IPS DF 6.9 (cell line): ENCODE measurements at regions not wholly inside any gene's neighbourhood (a gene's known extent, or its start where the extent isn't known, plus 50 kb on each side); places are given as distances from the start of the nearest gene placed in this dataset.

ENCODE experiments used
- DNase-seq: peaks from one replicate; pipeline ENCODE4 v3.0.0-alpha.2; 2013; ENCODE audit warnings: low read depth, low spot score
- H3K27ac ChIP-seq: one replicate; pipeline ENCODE4 v1.5.1; 2013; ENCODE audit warnings: low read length, control low read depth
- H3K27me3 ChIP-seq: 2 replicates; pipeline ENCODE4 v1.6.1; 2013; ENCODE audit warnings: mild to moderate bottlenecking, low read length; ENCODE audit not compliant: control insufficient read depth, insufficient read depth
- H3K36me3 ChIP-seq: 2 replicates; pipeline ENCODE4 v1.6.1; 2013; ENCODE audit warnings: low read length; ENCODE audit not compliant: control insufficient read depth, insufficient read depth
- H3K4me1 ChIP-seq: 2 replicates; pipeline ENCODE4 v1.6.1; 2013; ENCODE audit warnings: low read length; ENCODE audit not compliant: control insufficient read depth, insufficient read depth
- H3K4me3 ChIP-seq: 2 replicates; pipeline ENCODE4 v1.5.1; 2013; ENCODE audit warnings: mild to moderate bottlenecking, low read length
- H3K9me3 ChIP-seq: 2 replicates; pipeline ENCODE4 v1.6.1; 2013; ENCODE audit warnings: low read length, inconsistent platforms; ENCODE audit not compliant: control insufficient read depth, insufficient read depth
- WGBS: extraction: QIAGEN DNeasy Blood & Tissue Kit; methylation state at CpG from one replicate; pipeline ENCODE4 v1.1.7; 2013; ENCODE audit warnings: mixed read lengths, missing lambda C conversion rate; ENCODE audit not compliant: insufficient read length, insufficient coverage; 5-methylcytosine and 5-hydroxymethylcytosine counted together

DNA sequence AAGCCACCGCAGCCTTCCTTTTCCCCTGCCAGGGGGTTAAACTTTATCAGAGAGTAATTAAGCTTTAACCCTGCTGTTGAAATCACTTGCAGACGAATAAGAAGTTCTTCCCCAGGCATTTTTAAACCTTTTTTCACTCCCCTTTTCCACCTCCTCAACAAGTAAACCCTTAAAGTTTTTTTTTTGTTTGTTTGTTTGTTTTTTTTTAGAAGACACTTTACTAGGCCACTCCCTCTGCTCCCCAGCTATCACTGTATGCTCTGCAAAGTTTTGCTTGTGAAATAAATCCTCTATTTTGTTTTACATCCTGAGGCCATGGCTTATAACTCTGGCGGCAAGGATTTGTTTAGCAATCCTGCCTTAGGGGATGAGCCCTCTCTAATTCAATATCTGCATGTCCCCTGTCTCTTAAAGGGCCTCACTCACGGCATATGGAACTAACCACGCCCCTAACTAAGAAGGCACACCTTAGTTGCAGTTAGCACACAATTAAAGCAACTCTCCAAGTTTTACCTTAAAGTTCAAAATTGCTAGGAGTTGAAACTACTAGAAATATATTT is 1354.7 kb upstream of the LRRTM3 start:
- peaks cover 2% of the 10 kb centered on the region; the same call in 1 of the 2 replicates for H3K36me3 ChIP-seq
- DNase-seq = no peak
- H3K4me1 ChIP-seq = no peaks in the 10 kb centered on the region
- peak overlapping the region; percentile 66; the same call in 1 of the 2 replicates for H3K4me3 ChIP-seq
- H3K9me3 ChIP-seq = no peaks in the 10 kb centered on the region
- H3K27me3 ChIP-seq = no peaks in the 10 kb centered on the region
- no CpG with 5 or more reads among the region's 5 CpGs for WGBS
- H3K27ac ChIP-seq = no peak overlapping the region

- no peaks in the 10 kb centered on the region for H3K4me1 ChIP-seq
- WGBS = no CpG with 5 or more reads among the region's 5 CpGs
- H3K9me3 ChIP-seq = no peaks in the 10 kb centered on the region; the same call in 1 of the 2 replicates
- peaks cover 6% of the 10 kb centered on the region; the same call in 1 of the 2 replicates for H3K36me3 ChIP-seq
- no peak for DNase-seq
- no peak overlapping the region for H3K4me3 ChIP-seq
- no peak overlapping the region for H3K27ac ChIP-seq
- H3K27me3 ChIP-seq = no peaks in the 10 kb centered on the region
Measured at GRCh38 chr10:65581426-65582026, 1344.3 kb upstream of the LRRTM3 start.

DNA sequence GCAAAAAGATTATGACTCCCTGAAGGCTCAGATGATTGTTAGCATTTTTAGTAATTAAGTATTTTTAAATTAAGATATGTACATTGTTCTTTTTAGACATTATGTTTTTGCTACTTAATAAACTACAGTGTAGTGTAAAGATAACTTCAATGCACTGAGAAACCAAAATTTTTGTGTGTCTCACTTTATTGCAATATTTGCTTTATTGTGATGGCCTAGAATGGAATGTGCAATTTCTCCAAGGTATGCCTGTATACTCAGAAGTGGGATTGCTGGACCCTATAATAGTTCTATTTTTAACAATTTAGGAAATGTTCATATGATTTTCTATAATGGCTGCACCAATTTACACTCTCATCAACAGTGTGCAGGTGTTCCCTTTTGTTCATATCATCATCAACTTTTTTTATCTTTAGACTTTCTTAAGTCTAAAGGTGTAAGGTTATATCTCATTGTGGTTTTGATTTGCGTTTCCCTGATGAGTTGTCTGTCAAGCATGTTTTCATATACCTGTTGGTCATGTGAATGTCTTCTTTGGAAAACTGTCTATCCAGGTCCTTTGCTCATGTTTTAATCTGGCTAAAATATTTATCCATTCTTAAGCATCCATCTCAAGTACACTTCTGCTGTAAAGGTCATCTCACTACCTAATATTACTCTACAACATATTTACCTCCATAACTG is 1323.5 kb upstream of the LRRTM3 start:
- DNase-seq = no peak
- H3K4me1 ChIP-seq = no peaks in the 10 kb centered on the region
- H3K27me3 ChIP-seq = no peaks in the 10 kb centered on the region
- H3K9me3 ChIP-seq = no peaks in the 10 kb centered on the region
- no peaks in the 10 kb centered on the region for H3K36me3 ChIP-seq
- H3K4me3 ChIP-seq = no peak overlapping the region
- no CpG with 5 or more reads among the region's 1 CpG for WGBS
- no peak overlapping the region for H3K27ac ChIP-seq

DNA sequence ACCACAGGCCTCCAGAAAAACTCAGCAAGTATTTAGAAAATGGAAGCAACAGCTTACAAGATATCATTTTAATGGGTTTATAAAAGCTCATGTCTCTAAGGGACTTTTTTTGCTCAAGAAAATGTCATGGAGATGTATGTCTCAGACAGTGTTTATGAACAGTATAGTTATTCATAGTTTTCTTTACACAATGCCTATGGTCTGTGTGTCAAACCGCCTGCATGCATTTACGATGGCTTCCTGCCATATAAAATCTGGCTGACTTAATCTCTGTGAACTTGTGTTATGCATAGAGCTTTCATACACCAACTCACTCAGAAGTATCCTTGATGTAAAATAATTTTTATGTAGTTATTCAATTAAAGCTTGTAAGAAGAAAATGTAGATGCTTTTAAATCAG is 1314.2 kb upstream of the LRRTM3 start:
- H3K4me1 ChIP-seq = no peaks in the 10 kb centered on the region
- no CpG with 5 or more reads among the region's 2 CpGs for WGBS
- no peak overlapping the region for H3K4me3 ChIP-seq
- no peak overlapping the region for H3K27ac ChIP-seq
- H3K9me3 ChIP-seq = no peaks in the 10 kb centered on the region
- H3K36me3 ChIP-seq = no peaks in the 10 kb centered on the region
- no peaks in the 10 kb centered on the region for H3K27me3 ChIP-seq
- no peak for DNase-seq

- Histone ChIP-seq H3K27me3 (no peaks in the 10 kb centered on the region), H3K4me1 (no peaks in the 10 kb centered on the region), H3K4me3 (no peak overlapping the region), H3K27ac (no peak overlapping the region), H3K9me3 (no peaks in the 10 kb centered on the region), H3K36me3 (no peaks in the 10 kb centered on the region)
- no CpG with 5 or more reads among the region's 2 CpGs for WGBS
- no peak for DNase-seq
Measured at GRCh38 chr10:65614956-65615565, 1310.8 kb upstream of the LRRTM3 start.

DNA sequence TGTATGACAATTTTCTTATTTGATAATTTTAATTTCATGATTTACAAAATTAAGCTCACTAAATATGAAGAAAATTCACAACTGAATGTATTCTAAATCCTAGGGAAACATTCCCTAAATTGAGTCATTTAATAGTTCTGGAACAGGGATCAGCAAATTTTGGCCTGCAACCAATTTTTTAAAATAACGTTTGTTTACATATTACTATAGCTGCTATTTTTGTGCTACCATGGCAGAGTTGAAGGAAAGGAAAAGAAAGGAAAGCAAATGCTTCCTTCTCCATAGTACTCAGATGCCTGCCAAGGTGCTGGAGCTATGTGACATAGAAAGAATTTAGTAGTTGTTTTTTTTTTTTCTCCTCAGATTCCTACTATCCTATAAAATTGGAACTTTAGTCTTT is 1307.7 kb upstream of the LRRTM3 start:
- no peak for DNase-seq
- Histone ChIP-seq H3K4me1 (no peaks in the 10 kb centered on the region), H3K27me3 (no peaks in the 10 kb centered on the region), H3K27ac (no peak overlapping the region), H3K36me3 (no peaks in the 10 kb centered on the region), H3K9me3 (no peaks in the 10 kb centered on the region), H3K4me3 (no peak overlapping the region)
- WGBS = no CpG with 5 or more reads among the region's 1 CpG

GRCh38 chr10:65620404-65621048 is 1305.3 kb upstream of the LRRTM3 start:
- Histone ChIP-seq H3K9me3 (no peaks in the 10 kb centered on the region), H3K4me1 (no peaks in the 10 kb centered on the region), H3K36me3 (no peaks in the 10 kb centered on the region), H3K4me3 (no peak overlapping the region), H3K27ac (no peak overlapping the region), H3K27me3 (no peaks in the 10 kb centered on the region)
- no CpG with 5 or more reads among the region's 5 CpGs for WGBS
- no peak for DNase-seq

DNA sequence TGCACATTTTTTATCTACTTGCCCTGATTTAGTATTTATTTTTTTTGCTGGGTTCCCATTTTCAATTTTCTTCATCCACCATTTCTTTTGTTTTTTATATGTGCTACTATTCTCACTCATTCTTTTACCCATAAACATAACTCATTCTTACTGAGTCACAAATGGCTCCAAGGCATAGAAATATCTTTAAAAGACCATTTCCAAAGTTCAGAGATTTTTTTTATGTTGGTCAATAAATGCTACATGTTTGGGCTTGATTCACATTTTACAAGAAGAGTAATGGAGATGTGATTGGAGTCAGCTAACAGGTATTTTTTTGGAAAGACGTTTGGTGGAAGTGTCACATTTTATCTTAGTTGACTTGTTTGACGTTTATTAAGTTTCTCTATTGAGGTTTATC is 1303.2 kb upstream of the LRRTM3 start:
- H3K4me1 ChIP-seq = no peaks in the 10 kb centered on the region
- WGBS = 100% methylated on average over 1 of the region's 2 CpGs
- H3K27ac ChIP-seq = no peak overlapping the region
- H3K27me3 ChIP-seq = no peaks in the 10 kb centered on the region
- DNase-seq = no peak
- no peaks in the 10 kb centered on the region for H3K9me3 ChIP-seq
- H3K4me3 ChIP-seq = no peak overlapping the region
- no peaks in the 10 kb centered on the region for H3K36me3 ChIP-seq

GRCh38 chr10:65628493-65629139 is 1297.2 kb upstream of the LRRTM3 start:
- no CpG with 5 or more reads among the region's 6 CpGs for WGBS
- DNase-seq = no peak
- Histone ChIP-seq H3K4me3 (no peak overlapping the region), H3K36me3 (no peaks in the 10 kb centered on the region), H3K9me3 (no peaks in the 10 kb centered on the region), H3K27me3 (no peaks in the 10 kb centered on the region), H3K27ac (no peak overlapping the region), H3K4me1 (no peaks in the 10 kb centered on the region)

- no peaks in the 10 kb centered on the region for H3K36me3 ChIP-seq
- DNase-seq = no peak
Measured at GRCh38 chr10:65660006-65660405, 1265.8 kb upstream of the LRRTM3 start.

More at GRCh38 chr10:65660006-65660405, 1265.8 kb upstream of the LRRTM3 start:
- WGBS = no CpG with 5 or more reads among the region's 1 CpG
- no peak overlapping the region for H3K27ac ChIP-seq
- no peaks in the 10 kb centered on the region for H3K9me3 ChIP-seq
- no peaks in the 10 kb centered on the region for H3K27me3 ChIP-seq
- no peaks in the 10 kb centered on the region for H3K4me1 ChIP-seq
- H3K4me3 ChIP-seq = no peak overlapping the region
